GM10266 (cell line): ENCODE measurements at regions not wholly inside any gene's neighbourhood (a gene's known extent, or its start where the extent isn't known, plus 50 kb on each side); places are given as distances from the start of the nearest gene placed in this dataset.

Source experiments
- DNase-seq: peaks from one replicate; pipeline ENCODE4 v3.0.0; 2012; ENCODE audit errors: extremely low spot score
- TF ChIP-seq, protein P1 (sequence below): IDR thresholded peaks from 2 replicates; pipeline ENCODE4 v1.5.1; 2012; ENCODE audit warnings: mild to moderate bottlenecking, low read depth; ENCODE audit not compliant: control insufficient read depth, insufficient read depth; ENCODE audit errors: missing control alignments

- TF ChIP-seq, protein P1, sequence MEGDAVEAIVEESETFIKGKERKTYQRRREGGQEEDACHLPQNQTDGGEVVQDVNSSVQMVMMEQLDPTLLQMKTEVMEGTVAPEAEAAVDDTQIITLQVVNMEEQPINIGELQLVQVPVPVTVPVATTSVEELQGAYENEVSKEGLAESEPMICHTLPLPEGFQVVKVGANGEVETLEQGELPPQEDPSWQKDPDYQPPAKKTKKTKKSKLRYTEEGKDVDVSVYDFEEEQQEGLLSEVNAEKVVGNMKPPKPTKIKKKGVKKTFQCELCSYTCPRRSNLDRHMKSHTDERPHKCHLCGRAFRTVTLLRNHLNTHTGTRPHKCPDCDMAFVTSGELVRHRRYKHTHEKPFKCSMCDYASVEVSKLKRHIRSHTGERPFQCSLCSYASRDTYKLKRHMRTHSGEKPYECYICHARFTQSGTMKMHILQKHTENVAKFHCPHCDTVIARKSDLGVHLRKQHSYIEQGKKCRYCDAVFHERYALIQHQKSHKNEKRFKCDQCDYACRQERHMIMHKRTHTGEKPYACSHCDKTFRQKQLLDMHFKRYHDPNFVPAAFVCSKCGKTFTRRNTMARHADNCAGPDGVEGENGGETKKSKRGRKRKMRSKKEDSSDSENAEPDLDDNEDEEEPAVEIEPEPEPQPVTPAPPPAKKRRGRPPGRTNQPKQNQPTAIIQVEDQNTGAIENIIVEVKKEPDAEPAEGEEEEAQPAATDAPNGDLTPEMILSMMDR, result no peak
- no peak for DNase-seq
Measured at GRCh38 chr2:78535395-78535794, 490.1 kb upstream of the REG3G start.

- DNase-seq, result no peak
- TF ChIP-seq, protein P1, result no peak
Measured at GRCh38 chr2:78538322-78538721, 487.2 kb upstream of the REG3G start.

DNA sequence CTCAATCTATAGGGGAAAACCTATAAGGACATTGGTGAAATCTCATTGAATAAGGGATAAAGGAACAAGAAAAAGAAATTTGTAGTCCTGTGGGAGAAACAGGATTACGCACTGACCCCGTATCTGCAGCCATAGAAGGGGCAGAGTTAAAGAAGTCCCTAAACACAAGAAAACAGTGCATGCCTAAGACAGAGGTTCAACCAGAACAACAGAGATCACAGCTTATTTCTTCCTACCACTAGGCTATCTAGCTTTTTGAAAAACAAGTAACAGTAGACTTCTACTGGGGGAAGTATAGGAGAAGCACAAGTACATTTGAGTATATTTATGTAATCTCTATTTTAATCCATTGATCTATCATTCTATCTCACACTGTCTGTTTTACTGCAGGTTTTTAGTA lies 485.2 kb upstream of the REG3G start:
- DNase-seq, result no peak
- TF ChIP-seq, protein P1, result no peak

DNA sequence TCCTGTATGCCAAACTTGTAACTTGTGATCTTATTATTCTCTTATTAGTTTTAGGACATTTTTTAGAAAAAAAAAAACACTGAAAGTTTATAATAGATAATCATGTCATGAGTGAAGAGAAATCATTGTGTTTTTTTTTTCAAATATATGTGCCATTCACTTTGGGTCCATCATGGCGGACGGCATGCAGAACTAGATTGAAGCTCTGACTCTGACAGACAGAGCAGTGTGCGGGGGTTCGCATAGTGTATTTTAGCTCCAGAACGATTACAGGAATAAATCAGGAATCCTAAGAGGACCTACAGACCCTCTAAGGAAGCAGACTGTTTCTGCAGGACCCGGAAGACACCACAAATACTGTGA lies 484.4 kb upstream of the REG3G start:
- DNase-seq, result no peak
- TF ChIP-seq, protein P1, result no peak

DNA sequence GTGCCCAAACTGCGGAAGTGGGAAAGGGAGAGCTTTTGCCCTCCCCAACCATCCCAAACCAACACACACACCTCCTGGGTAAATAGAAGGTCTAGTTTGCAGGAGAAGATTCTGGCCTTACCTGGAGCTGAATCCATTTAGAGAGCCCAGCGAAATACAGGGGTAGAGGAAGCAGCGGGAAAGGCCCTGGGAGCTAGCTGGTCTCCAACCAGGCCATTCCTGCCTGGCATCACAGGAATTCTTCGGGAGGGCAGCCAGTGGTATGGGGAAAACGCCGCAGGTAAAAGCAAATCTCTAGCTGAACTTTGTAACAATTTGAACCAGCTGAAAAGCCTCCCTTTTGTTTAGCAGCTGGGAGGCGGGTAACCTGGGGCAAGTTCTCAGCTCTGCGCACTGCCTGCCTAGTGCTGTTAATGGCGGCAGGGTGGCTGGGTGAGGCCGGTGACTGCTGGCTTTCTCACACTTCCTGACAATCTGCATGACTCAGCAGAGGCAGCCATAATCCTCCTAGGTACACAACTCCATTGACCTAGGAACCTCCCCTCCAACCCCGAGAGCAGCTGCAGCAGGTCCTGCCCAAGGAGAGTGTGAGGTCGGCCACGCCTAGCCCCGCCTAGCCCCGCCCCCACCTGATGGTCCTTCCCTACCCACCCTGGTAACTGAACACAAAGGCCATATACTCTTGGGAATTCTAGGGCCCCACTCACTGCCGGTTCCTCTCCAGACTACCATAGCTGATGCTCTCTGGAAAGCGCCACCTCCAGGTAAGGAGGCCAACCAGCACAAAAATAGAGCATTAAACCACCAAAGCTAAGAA lies 483.8 kb upstream of the REG3G start:
- DNase-seq, result no peak
- TF ChIP-seq, protein P1, result no peak

GRCh38 chr2:78546843-78547242 lies 478.7 kb upstream of the REG3G start:
- TF ChIP-seq, protein P1, result no peak
- no peak for DNase-seq

DNA sequence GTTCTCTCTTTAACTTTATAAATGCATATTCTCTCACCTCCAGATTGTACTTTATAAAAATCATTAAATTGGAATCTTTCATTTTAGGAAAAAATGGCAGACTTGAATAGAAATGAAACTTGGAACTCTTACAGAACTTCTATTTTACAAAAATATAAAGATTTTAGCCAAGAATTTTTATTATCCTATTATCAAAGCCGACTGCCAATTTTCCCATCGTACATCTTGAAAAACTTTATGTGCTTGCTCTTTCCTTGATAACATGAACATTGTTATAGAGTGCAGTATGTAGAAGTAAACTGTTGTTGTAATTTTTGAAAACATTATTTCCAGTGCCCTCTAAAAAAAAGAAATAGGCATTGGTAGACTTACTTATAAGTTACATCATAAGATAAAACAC lies 475.7 kb upstream of the REG3G start:
- no peak for DNase-seq
- TF ChIP-seq, protein P1, result no peak
